ENCODE measurements at regions not wholly inside any gene's neighbourhood (a gene's known extent, or its start where the extent isn't known, plus 50 kb on each side); places are given as distances from the start of the nearest gene placed in this dataset.

GRCh38 chr12:75642226-75642625 is 130.8 kb upstream of the KRR1 start:
- no peak for DNase-seq (ENCODE audit: low spot score)
- H3K36me3 ChIP-seq (ENCODE audit: control insufficient read depth in 4 of 4, insufficient read depth in 3 of 4, low read depth in 1 of 4, low read length in 3 of 4), result no peaks in the 10 kb centered on the region
- H3K4me1 ChIP-seq (ENCODE audit: control insufficient read depth in 4 of 4, insufficient read depth in 4 of 4, low read length in 3 of 4), result no peaks in the 10 kb centered on the region
- H3K4me3 ChIP-seq (ENCODE audit: low read depth in 1 of 3, low read length in 3 of 3), result no peak overlapping the region
- WGBS, result 65% methylated on average over 1 of the region's 1 CpG
- no peaks in the 10 kb centered on the region for H3K27me3 ChIP-seq (ENCODE audit: control insufficient read depth in 4 of 4, insufficient read depth in 4 of 4, low read length in 3 of 4)
- no peaks in the 10 kb centered on the region for H3K9me3 ChIP-seq (ENCODE audit: control insufficient read depth in 4 of 4, low read length in 3 of 4)
- H3K27ac ChIP-seq (ENCODE audit: low read depth in 1 of 2, low read length in 2 of 2), result no peak overlapping the region
- H3K9ac ChIP-seq (ENCODE audit: low read depth in 1 of 2, low read length in 2 of 2), result no peak overlapping the region
- no peak for TF ChIP-seq SP1 (IDR thresholded peaks at IDR 0.05)
- no peak for TF ChIP-seq FOXA2 (IDR thresholded peaks at IDR 0.05)
- TF ChIP-seq, protein P1, sequence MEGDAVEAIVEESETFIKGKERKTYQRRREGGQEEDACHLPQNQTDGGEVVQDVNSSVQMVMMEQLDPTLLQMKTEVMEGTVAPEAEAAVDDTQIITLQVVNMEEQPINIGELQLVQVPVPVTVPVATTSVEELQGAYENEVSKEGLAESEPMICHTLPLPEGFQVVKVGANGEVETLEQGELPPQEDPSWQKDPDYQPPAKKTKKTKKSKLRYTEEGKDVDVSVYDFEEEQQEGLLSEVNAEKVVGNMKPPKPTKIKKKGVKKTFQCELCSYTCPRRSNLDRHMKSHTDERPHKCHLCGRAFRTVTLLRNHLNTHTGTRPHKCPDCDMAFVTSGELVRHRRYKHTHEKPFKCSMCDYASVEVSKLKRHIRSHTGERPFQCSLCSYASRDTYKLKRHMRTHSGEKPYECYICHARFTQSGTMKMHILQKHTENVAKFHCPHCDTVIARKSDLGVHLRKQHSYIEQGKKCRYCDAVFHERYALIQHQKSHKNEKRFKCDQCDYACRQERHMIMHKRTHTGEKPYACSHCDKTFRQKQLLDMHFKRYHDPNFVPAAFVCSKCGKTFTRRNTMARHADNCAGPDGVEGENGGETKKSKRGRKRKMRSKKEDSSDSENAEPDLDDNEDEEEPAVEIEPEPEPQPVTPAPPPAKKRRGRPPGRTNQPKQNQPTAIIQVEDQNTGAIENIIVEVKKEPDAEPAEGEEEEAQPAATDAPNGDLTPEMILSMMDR (IDR thresholded peaks at IDR 0.05; ENCODE audit: low read depth, low read length, missing input control), result no peak
- TF ChIP-seq, protein P2, sequence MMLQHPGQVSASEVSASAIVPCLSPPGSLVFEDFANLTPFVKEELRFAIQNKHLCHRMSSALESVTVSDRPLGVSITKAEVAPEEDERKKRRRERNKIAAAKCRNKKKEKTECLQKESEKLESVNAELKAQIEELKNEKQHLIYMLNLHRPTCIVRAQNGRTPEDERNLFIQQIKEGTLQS (IDR thresholded peaks at IDR 0.05), result no peak
- TF ChIP-seq NR2F2 (IDR thresholded peaks at IDR 0.05), result no peak
- no peak for TF ChIP-seq HNF4G (IDR thresholded peaks at IDR 0.05)
- TF ChIP-seq HNF4A (conservative IDR thresholded peaks at IDR 0.05), result no peak
- TF ChIP-seq, protein P3, sequence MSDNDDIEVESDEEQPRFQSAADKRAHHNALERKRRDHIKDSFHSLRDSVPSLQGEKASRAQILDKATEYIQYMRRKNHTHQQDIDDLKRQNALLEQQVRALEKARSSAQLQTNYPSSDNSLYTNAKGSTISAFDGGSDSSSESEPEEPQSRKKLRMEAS (IDR thresholded peaks at IDR 0.05), result no peak
- TF ChIP-seq GABPA (IDR thresholded peaks at IDR 0.05 in 1 of 2, conservative IDR thresholded peaks at IDR 0.05 in 1 of 2), result no peak
- TF ChIP-seq YY1 (IDR thresholded peaks at IDR 0.05), result no peak
- no peak for TF ChIP-seq REST (IDR thresholded peaks at IDR 0.05)
- no peak for TF ChIP-seq TAF1 (conservative IDR thresholded peaks at IDR 0.05)

GRCh38 chr12:75641031-75641780 is 129.8 kb upstream of the KRR1 start:
- H3K9me3 ChIP-seq (ENCODE audit: control insufficient read depth in 4 of 4, low read length in 3 of 4), result no peaks in the 10 kb centered on the region
- H3K4me1 ChIP-seq (ENCODE audit: control insufficient read depth in 4 of 4, insufficient read depth in 4 of 4, low read length in 3 of 4), result no peaks in the 10 kb centered on the region
- no peak overlapping the region for H3K9ac ChIP-seq (ENCODE audit: low read depth in 1 of 2, low read length in 2 of 2)
- no peak overlapping the region for H3K4me3 ChIP-seq (ENCODE audit: low read depth in 1 of 3, low read length in 3 of 3)
- no peaks in the 10 kb centered on the region for H3K36me3 ChIP-seq (ENCODE audit: control insufficient read depth in 4 of 4, insufficient read depth in 3 of 4, low read depth in 1 of 4, low read length in 3 of 4)
- H3K27ac ChIP-seq (ENCODE audit: low read depth in 1 of 2, low read length in 2 of 2), result no peak overlapping the region
- WGBS, result 85% methylated on average over 4 of the region's 4 CpGs
- no peaks in the 10 kb centered on the region for H3K27me3 ChIP-seq (ENCODE audit: control insufficient read depth in 4 of 4, insufficient read depth in 4 of 4, low read length in 3 of 4)
- no peak for TF ChIP-seq NR2F2 (IDR thresholded peaks at IDR 0.05)
- TF ChIP-seq HNF4G (IDR thresholded peaks at IDR 0.05), result no peak
- TF ChIP-seq SP1 (IDR thresholded peaks at IDR 0.05), result no peak
- no peak for TF ChIP-seq FOXA2 (IDR thresholded peaks at IDR 0.05)
- TF ChIP-seq JUND (IDR thresholded peaks at IDR 0.05), result no peak
- TF ChIP-seq, protein P3 (IDR thresholded peaks at IDR 0.05), result no peak
- no peak for TF ChIP-seq RAD21 (IDR thresholded peaks at IDR 0.05)
- TF ChIP-seq YY1 (IDR thresholded peaks at IDR 0.05), result no peak
- DNase-seq (ENCODE audit: low spot score), result no peak

Measured in liver (tissue), 8 donors.